A673 (cell line): ENCODE measurements at regions not wholly inside any gene's neighbourhood (a gene's known extent, or its start where the extent isn't known, plus 50 kb on each side); places are given as distances from the start of the nearest gene placed in this dataset.

Experiments
- EZH2 ChIP-seq: fragments of 200-600 bp; sonication (generic); IDR thresholded peaks from 2 replicates; pipeline ENCODE4 v1.6.1; 2017; ENCODE audit warnings: borderline replicate concordance, low read depth, mild to moderate bottlenecking, mixed read lengths, antibody characterized with exemption, low read length; ENCODE audit not compliant: poor library complexity, severe bottlenecking
- TF ChIP-seq, protein P1 (sequence below): fragments of 300-800, 200-600 bp; sonication (generic); conservative IDR thresholded peaks from 2 replicates; pipeline ENCODE4 v1.5.1; 2017; ENCODE audit warnings: low read depth, mild to moderate bottlenecking, antibody characterized with exemption, low read length, moderate library complexity, mixed read lengths

DNA sequence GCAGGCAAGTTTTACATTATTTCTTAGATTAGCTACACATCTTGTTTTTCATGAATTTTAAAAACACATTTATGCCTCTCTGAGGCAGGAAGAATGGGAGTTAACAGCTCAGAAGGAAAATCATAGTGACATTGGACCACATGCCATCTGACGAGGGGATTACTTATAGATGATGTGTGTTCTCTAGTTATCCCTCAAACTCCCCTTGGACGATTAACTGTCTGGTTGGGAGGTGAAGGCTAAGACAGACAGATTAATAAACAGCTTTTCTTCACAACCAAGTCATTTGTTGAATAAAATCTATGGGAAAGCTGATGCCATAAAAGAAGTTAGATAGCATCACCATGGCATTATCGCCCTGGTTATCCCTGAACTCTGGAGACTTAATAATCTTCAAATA, 80.0 kb upstream of the PREP start:
- TF ChIP-seq EZH2 = no peak
- TF ChIP-seq, protein P1, sequence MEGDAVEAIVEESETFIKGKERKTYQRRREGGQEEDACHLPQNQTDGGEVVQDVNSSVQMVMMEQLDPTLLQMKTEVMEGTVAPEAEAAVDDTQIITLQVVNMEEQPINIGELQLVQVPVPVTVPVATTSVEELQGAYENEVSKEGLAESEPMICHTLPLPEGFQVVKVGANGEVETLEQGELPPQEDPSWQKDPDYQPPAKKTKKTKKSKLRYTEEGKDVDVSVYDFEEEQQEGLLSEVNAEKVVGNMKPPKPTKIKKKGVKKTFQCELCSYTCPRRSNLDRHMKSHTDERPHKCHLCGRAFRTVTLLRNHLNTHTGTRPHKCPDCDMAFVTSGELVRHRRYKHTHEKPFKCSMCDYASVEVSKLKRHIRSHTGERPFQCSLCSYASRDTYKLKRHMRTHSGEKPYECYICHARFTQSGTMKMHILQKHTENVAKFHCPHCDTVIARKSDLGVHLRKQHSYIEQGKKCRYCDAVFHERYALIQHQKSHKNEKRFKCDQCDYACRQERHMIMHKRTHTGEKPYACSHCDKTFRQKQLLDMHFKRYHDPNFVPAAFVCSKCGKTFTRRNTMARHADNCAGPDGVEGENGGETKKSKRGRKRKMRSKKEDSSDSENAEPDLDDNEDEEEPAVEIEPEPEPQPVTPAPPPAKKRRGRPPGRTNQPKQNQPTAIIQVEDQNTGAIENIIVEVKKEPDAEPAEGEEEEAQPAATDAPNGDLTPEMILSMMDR = no peak
